Left ventricle myocardium inferior (tissue), 1 donor: ENCODE measurements at regions not wholly inside any gene's neighbourhood (a gene's known extent, or its start where the extent isn't known, plus 50 kb on each side); places are given as distances from the start of the nearest gene placed in this dataset.

Experiments used
- DNase-seq: peaks from one replicate; pipeline ENCODE4 v3.0.0-alpha.2; 2020
- H3K27ac ChIP-seq: fragments of 200-600 bp; replicated peaks from 2 replicates; pipeline ENCODE4 v1.8.0; 2021
- H3K27me3 ChIP-seq: fragments of 200-600 bp; 2 replicates; pipeline ENCODE4 v1.8.0; 2021; ENCODE audit warnings: low read depth
- H3K36me3 ChIP-seq: fragments of 200-600 bp; 2 replicates; pipeline ENCODE4 v1.8.0; 2021
- H3K4me1 ChIP-seq: fragments of 200-600 bp; 2 replicates; pipeline ENCODE4 v1.8.0; 2021
- H3K4me3 ChIP-seq: fragments of 200-600 bp; 2 replicates; pipeline ENCODE4 v1.8.0; 2021; ENCODE audit warnings: mild to moderate bottlenecking, moderate library complexity
- H3K9me3 ChIP-seq: fragments of 200-600 bp; replicated peaks from 2 replicates; pipeline ENCODE4 v1.8.0; 2021
- intact Hi-C: fragments of 100-400 bp; cut with micrococcal nuclease; formaldehyde crosslinking; loops from one replicate; pipeline ENCODE4 v1.11.0; 2022
- TF ChIP-seq, protein P1 (sequence below): fragments of 200-600 bp; IDR thresholded peaks from 2 replicates; pipeline ENCODE4 v1.8.0; 2021; ENCODE audit warnings: antibody characterized with exemption, mild to moderate bottlenecking, borderline replicate concordance
- donor health status: DM: no; HTN: yes; CAD: no; lungs with severe emphysema.

GRCh38 chr14:98766818-98767217 lies 505.2 kb downstream of the BCL11B start:
- Histone ChIP-seq H3K27ac (no peak overlapping the region), H3K4me3 (no peak overlapping the region), H3K27me3 (peaks cover 11% of the 10 kb centered on the region), H3K4me1 (no peaks in the 10 kb centered on the region), H3K9me3 (peaks cover 49% of the 10 kb centered on the region), H3K36me3 (no peaks in the 10 kb centered on the region)
- no peak for DNase-seq
- intact Hi-C loops, result no loop called here
- TF ChIP-seq, protein P1, sequence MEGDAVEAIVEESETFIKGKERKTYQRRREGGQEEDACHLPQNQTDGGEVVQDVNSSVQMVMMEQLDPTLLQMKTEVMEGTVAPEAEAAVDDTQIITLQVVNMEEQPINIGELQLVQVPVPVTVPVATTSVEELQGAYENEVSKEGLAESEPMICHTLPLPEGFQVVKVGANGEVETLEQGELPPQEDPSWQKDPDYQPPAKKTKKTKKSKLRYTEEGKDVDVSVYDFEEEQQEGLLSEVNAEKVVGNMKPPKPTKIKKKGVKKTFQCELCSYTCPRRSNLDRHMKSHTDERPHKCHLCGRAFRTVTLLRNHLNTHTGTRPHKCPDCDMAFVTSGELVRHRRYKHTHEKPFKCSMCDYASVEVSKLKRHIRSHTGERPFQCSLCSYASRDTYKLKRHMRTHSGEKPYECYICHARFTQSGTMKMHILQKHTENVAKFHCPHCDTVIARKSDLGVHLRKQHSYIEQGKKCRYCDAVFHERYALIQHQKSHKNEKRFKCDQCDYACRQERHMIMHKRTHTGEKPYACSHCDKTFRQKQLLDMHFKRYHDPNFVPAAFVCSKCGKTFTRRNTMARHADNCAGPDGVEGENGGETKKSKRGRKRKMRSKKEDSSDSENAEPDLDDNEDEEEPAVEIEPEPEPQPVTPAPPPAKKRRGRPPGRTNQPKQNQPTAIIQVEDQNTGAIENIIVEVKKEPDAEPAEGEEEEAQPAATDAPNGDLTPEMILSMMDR, result no peak

GRCh38 chr14:98769326-98769725 lies 502.7 kb downstream of the BCL11B start:
- H3K27ac ChIP-seq, result no peak overlapping the region
- H3K27me3 ChIP-seq, result peaks cover 11% of the 10 kb centered on the region
- TF ChIP-seq, protein P1, result no peak

GRCh38 chr14:98770151-98770550 lies 501.8 kb downstream of the BCL11B start:
- Histone ChIP-seq H3K27me3 (peaks cover 11% of the 10 kb centered on the region), H3K4me3 (no peak overlapping the region), H3K9me3 (peaks cover 20% of the 10 kb centered on the region), H3K4me1 (no peaks in the 10 kb centered on the region), H3K36me3 (no peaks in the 10 kb centered on the region), H3K27ac (no peak overlapping the region)
- no peak for DNase-seq
- TF ChIP-seq, protein P1, result no peak
- intact Hi-C loops, result no loop called here

More at GRCh38 chr14:98769326-98769725, 502.7 kb downstream of the BCL11B start:
- Histone ChIP-seq H3K4me3 (no peak overlapping the region), H3K4me1 (no peaks in the 10 kb centered on the region), H3K36me3 (no peaks in the 10 kb centered on the region), H3K9me3 (peaks cover 28% of the 10 kb centered on the region)
- intact Hi-C loops, result no loop called here
- no peak for DNase-seq

GRCh38 chr14:98773814-98774213 lies 498.2 kb downstream of the BCL11B start:
- TF ChIP-seq, protein P1, result no peak
- no peak for DNase-seq
- H3K9me3 ChIP-seq, result no peaks in the 10 kb centered on the region
- peaks cover 11% of the 10 kb centered on the region for H3K27me3 ChIP-seq
- intact Hi-C loops, result no loop called here
- no peaks in the 10 kb centered on the region for H3K4me1 ChIP-seq
- no peaks in the 10 kb centered on the region for H3K36me3 ChIP-seq
- no peak overlapping the region for H3K4me3 ChIP-seq
- no peak overlapping the region for H3K27ac ChIP-seq

GRCh38 chr14:98775892-98776291 lies 496.1 kb downstream of the BCL11B start:
- TF ChIP-seq, protein P1, result no peak
- H3K4me1 ChIP-seq, result no peaks in the 10 kb centered on the region
- no peak for DNase-seq
- no peaks in the 10 kb centered on the region for H3K27me3 ChIP-seq
- no peak overlapping the region for H3K4me3 ChIP-seq
- no peaks in the 10 kb centered on the region for H3K36me3 ChIP-seq
- no peaks in the 10 kb centered on the region for H3K9me3 ChIP-seq
- H3K27ac ChIP-seq, result no peak overlapping the region
- intact Hi-C loops, result no loop called here

DNA sequence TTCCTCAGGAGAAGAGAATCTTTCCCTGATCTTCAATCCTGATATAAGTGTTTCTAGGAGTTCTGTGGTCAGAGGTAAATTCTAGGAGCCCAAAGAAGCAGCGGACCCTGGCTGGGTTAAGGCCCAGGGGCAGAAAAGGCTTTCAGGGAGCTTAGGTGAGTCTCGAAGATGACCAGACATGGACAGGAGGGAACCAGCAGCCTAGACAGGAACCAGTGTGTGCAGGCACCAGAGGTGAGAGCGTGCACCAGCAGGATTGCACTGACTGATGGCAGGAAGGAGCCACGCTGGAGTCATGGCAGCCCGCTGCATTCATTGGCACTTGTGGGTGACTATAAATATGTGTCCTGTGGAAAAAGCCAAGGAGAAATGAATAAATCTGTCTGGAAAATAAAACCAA lies 489.9 kb downstream of the BCL11B start:
- intact Hi-C loops, result no loop called here
- no peaks in the 10 kb centered on the region for H3K9me3 ChIP-seq
- H3K4me1 ChIP-seq, result no peaks in the 10 kb centered on the region
- DNase-seq, result no peak
- H3K4me3 ChIP-seq, result no peak overlapping the region
- TF ChIP-seq, protein P1, result no peak
- H3K27ac ChIP-seq, result no peak overlapping the region
- no peaks in the 10 kb centered on the region for H3K36me3 ChIP-seq
- peaks cover 18% of the 10 kb centered on the region for H3K27me3 ChIP-seq
